ENCODE measurements at regions not wholly inside any gene's neighbourhood (a gene's known extent, or its start where the extent isn't known, plus 50 kb on each side); places are given as distances from the start of the nearest gene placed in this dataset.

DNA sequence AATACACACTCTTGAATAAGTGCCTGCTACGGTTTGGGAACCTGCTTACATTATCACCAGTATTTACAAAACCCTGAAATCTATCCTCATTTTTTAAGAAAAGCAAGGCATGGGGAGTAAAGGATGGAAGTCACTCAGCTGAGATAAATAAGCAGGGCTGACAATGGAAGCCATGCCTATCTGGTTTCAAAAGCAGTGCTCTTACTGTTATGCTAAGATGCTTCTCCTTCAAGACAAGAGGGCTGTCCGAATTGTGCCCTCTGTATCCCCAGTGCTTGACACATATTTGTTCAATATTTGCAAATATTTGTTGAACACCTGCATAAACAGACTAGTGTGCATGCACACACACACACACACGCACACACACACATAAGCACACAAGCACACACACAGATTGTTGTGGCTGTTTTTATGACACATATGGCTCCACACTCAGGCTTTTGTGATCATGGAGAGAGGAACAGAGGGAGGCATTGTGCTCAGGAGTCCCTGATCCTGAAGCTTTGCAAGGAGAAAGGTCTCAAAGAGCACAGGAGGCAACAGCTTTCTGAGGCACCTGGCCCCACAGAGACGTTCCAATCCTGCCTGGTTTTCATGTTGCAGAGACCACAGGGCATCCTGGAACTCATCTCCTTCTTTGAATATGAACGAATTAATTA is 401.6 kb upstream of the CDH11 start:
- Mint-ChIP-seq H3K9me3 (no peaks in the 10 kb centered on the region), H3K36me3 (ENCODE audit: low read depth) (no peaks in the 10 kb centered on the region), H3K27me3 (no peaks in the 10 kb centered on the region), H3K27ac (no peak overlapping the region), H3K4me3 (no peak overlapping the region), H3K4me1 (no peaks in the 10 kb centered on the region)
- no peak for DNase-seq
- POLR2A ChIA-PET: no interaction called here
- CTCF ChIA-PET: no interaction called here

DNA sequence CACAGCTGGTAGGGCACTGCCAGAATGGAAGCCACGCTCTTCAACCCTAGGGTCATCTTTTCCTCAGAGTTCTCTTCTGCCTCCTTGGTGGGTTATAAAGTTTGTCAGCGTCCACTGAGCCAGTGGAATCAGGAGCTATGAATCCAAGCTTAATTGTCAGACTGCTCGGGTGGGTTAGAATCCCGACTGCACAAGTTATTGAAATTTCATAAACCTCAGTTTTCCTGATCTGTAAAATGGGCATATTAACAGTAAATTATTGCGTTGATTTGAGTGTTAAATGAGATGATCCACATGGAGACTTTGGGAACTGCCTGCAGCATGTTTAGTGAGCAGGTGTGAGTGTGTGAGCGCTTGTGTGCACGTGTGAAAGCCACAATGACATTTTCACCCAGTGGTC is 400.5 kb upstream of the CDH11 start:
- no peaks in the 10 kb centered on the region for H3K4me1 Mint-ChIP-seq
- POLR2A ChIA-PET: no interaction called here
- H3K4me3 Mint-ChIP-seq: no peak overlapping the region
- DNase-seq: no peak
- peaks cover 2% of the 10 kb centered on the region for H3K9me3 Mint-ChIP-seq
- H3K27ac Mint-ChIP-seq: no peak overlapping the region
- H3K27me3 Mint-ChIP-seq: no peaks in the 10 kb centered on the region
- H3K36me3 Mint-ChIP-seq (ENCODE audit: low read depth): no peaks in the 10 kb centered on the region
- CTCF ChIA-PET: no interaction called here

DNA sequence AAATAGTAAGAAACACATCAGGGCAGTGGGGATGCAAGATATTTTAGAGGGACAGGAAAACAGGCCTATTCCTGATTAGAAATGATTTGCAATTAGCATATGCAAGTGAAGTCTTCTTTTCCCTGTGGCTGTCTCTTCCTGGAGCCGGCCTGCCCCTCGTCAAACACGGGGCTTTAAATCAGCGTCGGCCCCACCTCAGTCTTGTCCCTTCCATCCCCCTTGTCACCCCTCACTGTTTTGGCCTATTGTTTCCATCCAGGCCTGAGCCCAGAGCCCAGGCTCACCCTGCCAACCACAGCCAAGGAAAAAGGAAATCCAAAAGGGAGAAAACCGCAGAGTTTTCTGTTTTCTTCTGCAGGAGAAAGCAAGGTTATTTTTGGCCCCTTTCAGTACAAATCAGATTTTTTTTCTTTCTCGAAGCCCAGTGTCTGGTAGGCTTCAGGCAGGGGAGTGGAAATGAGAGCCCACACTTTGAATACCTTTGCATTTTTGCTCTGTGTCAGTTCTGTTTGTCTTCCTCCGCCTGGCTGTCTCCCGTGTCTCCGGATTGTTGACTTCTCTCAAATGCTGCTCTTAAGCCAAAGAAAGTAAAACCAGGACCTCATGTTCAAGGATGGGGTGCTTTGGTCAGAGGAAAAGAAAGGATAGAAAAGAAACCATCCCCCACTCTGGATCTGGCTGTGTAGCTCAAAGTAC is 399.9 kb upstream of the CDH11 start:
- no peaks in the 10 kb centered on the region for H3K27me3 Mint-ChIP-seq
- DNase-seq: no peak
- CTCF ChIA-PET: no interaction called here
- H3K4me3 Mint-ChIP-seq: no peak overlapping the region
- H3K36me3 Mint-ChIP-seq (ENCODE audit: low read depth): no peaks in the 10 kb centered on the region
- H3K27ac Mint-ChIP-seq: no peak overlapping the region
- no peaks in the 10 kb centered on the region for H3K4me1 Mint-ChIP-seq
- H3K9me3 Mint-ChIP-seq: peaks cover 2% of the 10 kb centered on the region
- POLR2A ChIA-PET: no interaction called here

DNA sequence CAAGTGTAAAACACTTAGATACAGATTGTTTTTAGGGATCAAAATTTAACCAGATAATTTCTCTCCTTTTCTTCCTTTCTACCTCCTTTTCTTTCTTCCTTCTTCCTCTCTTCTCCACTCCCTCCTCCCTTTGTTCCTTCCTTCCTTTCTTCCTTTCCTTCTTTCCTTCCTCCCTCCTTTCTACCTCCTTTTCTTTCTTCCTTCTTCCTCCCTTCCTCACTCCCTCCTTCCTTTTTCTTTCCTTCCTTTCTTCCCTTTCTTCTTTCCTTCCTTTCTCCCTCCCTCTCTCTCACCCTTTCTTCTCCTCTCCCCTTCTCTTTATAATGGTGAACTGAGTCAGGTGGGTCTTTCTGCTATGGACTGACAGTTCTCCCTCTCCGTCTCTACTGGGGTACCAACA is 397.5 kb upstream of the CDH11 start:
- Mint-ChIP-seq H3K36me3 (ENCODE audit: low read depth) (no peaks in the 10 kb centered on the region), H3K9me3 (peaks cover 6% of the 10 kb centered on the region), H3K4me3 (no peak overlapping the region), H3K27ac (no peak overlapping the region), H3K27me3 (no peaks in the 10 kb centered on the region), H3K4me1 (no peaks in the 10 kb centered on the region)
- DNase-seq: no peak
- POLR2A ChIA-PET: no interaction called here
- CTCF ChIA-PET: no interaction called here

DNA sequence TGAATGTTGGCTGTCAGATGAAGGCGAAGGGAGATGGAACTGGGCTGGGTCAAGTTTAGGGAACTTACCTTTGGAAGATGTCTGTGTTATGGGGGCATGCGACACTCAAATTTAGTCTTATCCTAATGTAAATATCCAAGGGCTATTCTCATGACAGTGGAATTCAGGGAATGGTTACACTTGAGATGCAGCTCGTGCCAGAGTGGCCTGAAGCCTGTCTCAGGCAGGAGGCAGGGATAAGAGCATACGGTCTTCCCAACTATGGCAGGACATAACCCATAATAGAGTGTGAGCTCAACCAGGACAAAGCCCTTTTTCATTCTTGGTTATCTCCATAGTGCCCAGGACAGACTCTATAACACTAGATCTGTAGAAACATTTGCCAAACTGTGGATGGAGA is 393.3 kb upstream of the CDH11 start:
- Mint-ChIP-seq H3K9me3 (peaks cover 6% of the 10 kb centered on the region), H3K36me3 (ENCODE audit: low read depth) (no peaks in the 10 kb centered on the region), H3K27me3 (no peaks in the 10 kb centered on the region), H3K4me3 (no peak overlapping the region), H3K27ac (no peak overlapping the region), H3K4me1 (no peaks in the 10 kb centered on the region)
- POLR2A ChIA-PET: no interaction called here
- CTCF ChIA-PET: no interaction called here
- DNase-seq: no peak

DNA sequence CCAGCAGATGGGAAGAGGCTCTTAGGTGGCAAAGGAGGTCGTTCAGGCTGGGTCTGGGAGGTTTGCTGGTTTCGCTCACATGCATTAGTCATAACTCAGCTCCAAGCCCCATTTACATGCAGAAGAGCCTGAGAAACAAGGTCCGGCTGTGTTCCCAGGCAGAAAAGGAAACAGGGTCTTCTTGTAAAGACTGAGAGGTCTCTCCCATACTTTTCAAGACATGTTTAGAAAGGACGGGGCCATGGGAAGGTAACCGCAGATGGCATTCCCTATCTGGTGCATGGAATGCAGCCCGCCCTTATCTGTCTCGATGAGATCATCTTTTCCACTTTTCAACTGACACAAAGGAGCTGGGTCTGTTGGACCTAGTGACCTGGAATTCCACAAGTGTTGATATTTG is 389.0 kb upstream of the CDH11 start:
- Mint-ChIP-seq H3K4me3 (no peak overlapping the region), H3K36me3 (ENCODE audit: low read depth) (no peaks in the 10 kb centered on the region), H3K4me1 (no peaks in the 10 kb centered on the region), H3K27me3 (no peaks in the 10 kb centered on the region), H3K27ac (no peak overlapping the region), H3K9me3 (peaks cover 11% of the 10 kb centered on the region)
- ChIA-PET POLR2A (no interaction called here), CTCF (no interaction called here)
- DNase-seq: no peak

DNA sequence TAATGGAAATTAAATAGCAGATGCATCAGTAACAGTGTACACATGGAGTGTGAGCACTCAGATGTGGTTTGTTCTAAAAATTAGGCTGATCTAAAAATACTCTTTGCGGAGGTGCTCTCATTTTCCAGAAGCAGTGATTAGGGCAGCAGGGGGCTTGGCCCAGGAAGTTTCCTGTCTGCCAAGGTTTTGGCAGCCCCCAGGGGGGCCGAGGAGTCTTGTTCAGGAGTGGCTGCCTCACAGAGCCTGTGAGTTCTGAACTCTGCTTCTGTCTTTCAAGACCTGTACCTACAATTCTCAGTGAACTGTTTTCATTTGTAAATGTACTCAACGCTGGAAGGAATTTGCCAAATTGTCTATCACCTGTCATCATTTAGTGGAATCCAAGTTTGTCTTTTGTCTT is 388.4 kb upstream of the CDH11 start:
- H3K27me3 Mint-ChIP-seq: no peaks in the 10 kb centered on the region
- H3K36me3 Mint-ChIP-seq (ENCODE audit: low read depth): no peaks in the 10 kb centered on the region
- H3K27ac Mint-ChIP-seq: no peak overlapping the region
- ChIA-PET CTCF (no interaction called here), POLR2A (no interaction called here)
- no peaks in the 10 kb centered on the region for H3K4me1 Mint-ChIP-seq
- no peak overlapping the region for H3K4me3 Mint-ChIP-seq
- DNase-seq: no peak
- peaks cover 11% of the 10 kb centered on the region for H3K9me3 Mint-ChIP-seq

DNA sequence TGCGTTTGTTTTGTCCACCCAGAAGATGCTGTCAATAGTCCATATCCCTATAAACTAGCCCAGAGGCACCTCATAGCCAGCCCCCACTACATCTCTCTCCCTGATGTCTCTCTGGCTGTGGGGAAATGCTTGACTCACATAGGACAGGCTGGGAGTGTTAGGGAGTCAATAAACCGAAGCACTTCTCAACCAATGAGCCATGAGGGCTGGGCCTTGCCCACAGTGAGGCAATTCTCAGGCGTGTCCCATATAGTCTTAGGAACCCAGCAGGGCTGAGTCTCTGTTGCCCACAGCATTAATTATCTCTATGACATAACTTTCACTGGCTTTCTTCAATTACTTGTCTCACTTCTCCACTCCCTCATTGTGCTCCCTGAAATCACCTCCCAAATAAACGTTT is 387.3 kb upstream of the CDH11 start:
- DNase-seq: no peak
- Mint-ChIP-seq H3K4me3 (no peak overlapping the region), H3K27me3 (no peaks in the 10 kb centered on the region), H3K4me1 (no peaks in the 10 kb centered on the region), H3K9me3 (peaks cover 7% of the 10 kb centered on the region), H3K27ac (no peak overlapping the region), H3K36me3 (ENCODE audit: low read depth) (no peaks in the 10 kb centered on the region)
- POLR2A ChIA-PET: no interaction called here
- CTCF ChIA-PET: no interaction called here

DNA sequence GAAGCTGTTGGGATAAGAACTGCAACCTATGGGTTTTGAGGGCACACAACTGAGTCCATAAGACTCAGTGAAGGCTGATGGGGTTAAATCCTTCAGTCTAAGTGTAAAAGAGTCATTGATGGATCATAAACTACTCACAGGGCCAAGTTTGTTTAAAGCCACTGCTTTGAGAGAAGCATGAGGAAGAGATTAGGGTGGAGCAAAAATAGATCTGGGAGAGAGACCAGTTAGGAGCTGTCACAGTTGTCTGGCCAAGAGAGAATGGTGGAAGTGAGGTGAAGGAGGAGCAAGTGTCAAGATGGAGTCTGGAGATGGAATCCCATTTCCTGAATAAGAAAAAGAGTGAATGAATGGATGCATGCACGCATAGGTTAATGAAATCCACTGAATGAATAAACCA is 379.1 kb upstream of the CDH11 start:
- Mint-ChIP-seq H3K4me3 (no peak overlapping the region), H3K27me3 (no peaks in the 10 kb centered on the region), H3K9me3 (peaks cover 14% of the 10 kb centered on the region), H3K4me1 (no peaks in the 10 kb centered on the region), H3K36me3 (ENCODE audit: low read depth) (no peaks in the 10 kb centered on the region), H3K27ac (no peak overlapping the region)
- CTCF ChIA-PET: no interaction called here
- no peak for DNase-seq
- POLR2A ChIA-PET: no interaction called here

DNA sequence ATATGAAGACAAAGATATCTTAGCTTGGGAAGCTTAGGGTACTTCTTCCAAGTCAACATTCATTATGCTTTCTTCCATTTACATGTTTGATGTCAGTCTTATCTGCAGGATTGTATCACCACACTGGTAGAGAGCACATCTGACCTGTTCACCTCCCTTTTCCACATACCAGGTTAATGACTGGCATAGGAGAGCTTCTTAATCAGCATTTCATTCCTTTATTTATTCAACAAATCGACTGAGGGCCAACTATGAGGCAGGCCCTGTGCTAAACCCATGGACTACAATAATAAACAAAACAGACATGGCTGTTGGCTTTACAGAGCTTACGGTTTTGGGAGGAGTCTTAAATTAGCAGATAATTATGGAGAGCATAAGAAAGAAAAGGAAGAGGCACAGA is 378.1 kb upstream of the CDH11 start:
- ChIA-PET CTCF (no interaction called here), POLR2A (no interaction called here)
- Mint-ChIP-seq H3K4me1 (no peaks in the 10 kb centered on the region), H3K36me3 (ENCODE audit: low read depth) (no peaks in the 10 kb centered on the region), H3K4me3 (no peak overlapping the region), H3K27me3 (no peaks in the 10 kb centered on the region), H3K9me3 (peaks cover 14% of the 10 kb centered on the region), H3K27ac (no peak overlapping the region)
- no peak for DNase-seq

DNA sequence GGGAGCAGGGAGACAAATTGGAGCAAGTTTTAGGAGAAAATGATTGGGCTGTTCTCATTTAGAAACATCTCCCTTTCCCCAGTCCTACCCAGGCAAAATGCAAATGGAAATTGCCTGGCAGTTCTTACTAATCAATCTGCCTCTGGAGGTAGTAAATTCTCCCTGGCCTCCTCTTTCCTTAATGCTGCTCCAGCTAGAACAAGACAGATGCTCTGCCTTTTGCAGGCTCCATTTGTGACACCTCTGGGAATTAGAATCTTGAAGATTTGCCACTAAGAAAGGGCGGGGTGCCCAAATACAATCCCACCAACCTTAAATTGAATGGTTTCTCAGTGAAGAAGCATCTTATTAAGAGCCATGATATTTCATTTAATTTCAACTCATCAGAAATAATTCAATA is 377.7 kb upstream of the CDH11 start:
- H3K36me3 Mint-ChIP-seq (ENCODE audit: low read depth): no peaks in the 10 kb centered on the region
- H3K4me3 Mint-ChIP-seq: no peak overlapping the region
- no peak for DNase-seq
- POLR2A ChIA-PET: no interaction called here
- peaks cover 14% of the 10 kb centered on the region for H3K9me3 Mint-ChIP-seq
- H3K4me1 Mint-ChIP-seq: no peaks in the 10 kb centered on the region
- no peaks in the 10 kb centered on the region for H3K27me3 Mint-ChIP-seq
- no peak overlapping the region for H3K27ac Mint-ChIP-seq
- CTCF ChIA-PET: no interaction called here

DNA sequence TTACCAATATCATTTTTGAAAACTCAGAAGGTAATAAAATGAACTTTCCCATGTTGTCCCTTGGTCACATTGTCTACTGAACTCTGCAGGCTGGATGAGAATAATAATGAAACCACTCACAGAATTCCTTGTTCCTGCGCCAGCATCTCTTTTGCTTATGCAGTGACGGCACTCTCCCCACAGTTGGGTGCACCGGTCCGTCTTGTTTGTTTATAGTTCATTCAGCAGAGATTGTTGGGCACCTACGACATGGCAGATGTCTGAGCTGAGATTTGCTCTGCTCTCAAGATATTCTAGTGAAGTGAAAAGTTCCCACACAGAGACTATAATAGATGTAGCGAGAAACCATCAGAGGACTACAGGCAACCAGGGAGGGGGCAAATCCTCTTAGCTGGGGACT is 375.7 kb upstream of the CDH11 start:
- Mint-ChIP-seq H3K36me3 (ENCODE audit: low read depth) (no peaks in the 10 kb centered on the region), H3K27me3 (no peaks in the 10 kb centered on the region), H3K4me1 (no peaks in the 10 kb centered on the region), H3K27ac (no peak overlapping the region), H3K4me3 (no peak overlapping the region), H3K9me3 (peaks cover 16% of the 10 kb centered on the region)
- ChIA-PET POLR2A (no interaction called here), CTCF (no interaction called here)
- DNase-seq: no peak

DNA sequence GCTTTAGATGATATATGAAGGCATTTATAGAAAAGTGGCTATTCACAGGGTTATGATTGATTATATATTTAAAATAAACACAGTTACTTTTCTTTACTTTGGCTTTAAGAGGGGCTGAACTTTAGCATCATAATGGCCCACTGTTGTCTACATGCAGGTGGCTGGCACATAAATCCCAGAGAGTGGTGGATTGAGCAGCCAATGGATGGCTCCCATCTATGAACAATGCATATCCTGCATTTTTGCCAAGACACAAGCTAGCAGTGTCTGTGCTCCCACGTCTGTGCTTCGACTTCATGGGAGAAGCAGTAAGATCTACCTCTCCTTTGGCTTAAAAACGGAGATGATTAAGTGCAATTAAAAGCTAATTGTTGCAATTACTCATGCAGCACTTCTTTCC is 373.2 kb upstream of the CDH11 start:
- Mint-ChIP-seq H3K36me3 (ENCODE audit: low read depth) (no peaks in the 10 kb centered on the region), H3K4me3 (no peak overlapping the region), H3K9me3 (peaks cover 7% of the 10 kb centered on the region), H3K27ac (no peak overlapping the region), H3K27me3 (no peaks in the 10 kb centered on the region), H3K4me1 (no peaks in the 10 kb centered on the region)
- POLR2A ChIA-PET: no interaction called here
- DNase-seq: no peak
- CTCF ChIA-PET: no interaction called here

DNA sequence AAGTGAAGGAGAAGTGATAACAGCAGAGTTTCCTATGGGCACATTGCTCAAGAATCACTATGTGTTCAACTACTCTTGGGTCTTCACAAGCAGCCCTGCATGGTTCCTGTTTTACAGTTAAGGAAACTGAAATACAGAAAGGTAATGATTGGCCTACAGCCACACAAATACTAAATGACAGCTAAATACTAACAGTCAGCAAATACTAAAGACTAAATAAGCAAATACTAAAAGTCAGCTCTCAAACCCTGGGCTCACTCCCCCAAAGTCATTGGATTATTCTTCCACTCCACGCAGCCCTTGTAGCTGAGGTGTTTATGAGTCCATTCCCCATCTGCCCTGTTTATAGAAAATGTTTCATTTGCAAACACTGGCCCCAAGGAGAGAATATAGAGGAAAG is 372.7 kb upstream of the CDH11 start:
- no peak for DNase-seq
- Mint-ChIP-seq H3K27me3 (no peaks in the 10 kb centered on the region), H3K9me3 (peaks cover 12% of the 10 kb centered on the region), H3K36me3 (ENCODE audit: low read depth) (no peaks in the 10 kb centered on the region), H3K4me3 (no peak overlapping the region), H3K4me1 (no peaks in the 10 kb centered on the region), H3K27ac (no peak overlapping the region)
- ChIA-PET POLR2A (no interaction called here), CTCF (no interaction called here)

Measured in activated CD4-positive, alpha-beta memory T cell treated with anti-CD3 and anti-CD28 coated beads, Interleukin-2, amount 10 ng/mL, durations not matched to agents 7 days and 5 days (primary cell).